Coronary artery (tissue), 2 donors: ENCODE measurements at regions not wholly inside any gene's neighbourhood (a gene's known extent, or its start where the extent isn't known, plus 50 kb on each side); places are given as distances from the start of the nearest gene placed in this dataset.
"Not testable (repeated sequence)": the region's sequence is repeated elsewhere in the genome, so short reads cannot be mapped to it uniquely, and the experiment has no call there.

Experiments used
- DNase-seq: peaks from one replicate; pipeline ENCODE4 v3.0.0-alpha.2; 2017; ENCODE audit warnings: low spot score
- H3K27ac ChIP-seq, 2 donors: fragments of 200-600 bp; sonication (generic); one replicate each; pipeline ENCODE4 v1.5.1; 2016 to 2019
- H3K4me3 ChIP-seq: fragments of 200-600 bp; sonication (generic); 2 replicates; pipeline ENCODE4 v1.5.1; 2016; ENCODE audit warnings: mild to moderate bottlenecking, moderate library complexity
- TF ChIP-seq, protein P1 (sequence below): fragments of 200-600 bp; sonication (generic); IDR thresholded peaks from one replicate; pipeline ENCODE4 v1.5.1; 2019; ENCODE audit warnings: antibody characterized with exemption

DNA sequence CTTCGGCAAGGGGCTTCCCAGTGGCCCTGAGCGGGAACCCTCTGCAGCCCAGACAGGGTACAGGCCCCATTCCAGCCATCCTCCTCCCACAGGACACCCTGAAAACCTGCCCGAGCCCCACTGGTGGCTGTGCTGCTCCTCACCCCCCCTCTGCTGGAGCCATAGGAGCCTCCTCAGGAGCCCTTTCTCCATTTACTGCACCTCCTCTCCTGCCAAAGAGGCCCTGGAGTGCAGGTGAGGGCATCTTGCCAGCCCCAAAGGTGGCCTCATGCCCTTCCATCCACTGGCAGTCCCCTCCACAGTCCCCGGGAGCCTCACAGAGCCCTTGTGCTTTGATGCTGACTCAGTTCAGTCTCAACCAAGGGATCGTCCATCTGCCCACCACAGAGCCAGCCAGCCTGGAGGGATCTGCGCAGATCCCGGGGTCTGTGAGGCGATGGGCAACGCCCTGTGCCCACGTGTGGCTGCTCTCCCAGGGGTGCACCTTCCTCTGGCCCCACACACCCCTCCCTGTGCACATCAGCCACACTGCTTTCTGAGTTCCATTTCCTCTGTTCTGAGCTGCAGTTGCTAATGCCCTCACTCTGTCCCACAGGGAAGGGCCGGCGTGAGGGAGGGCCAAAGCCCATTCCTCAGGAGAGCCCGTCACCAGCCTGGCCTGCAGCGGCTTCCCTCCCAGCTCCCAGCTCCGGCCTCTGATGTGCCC, 228.5 kb downstream of the DLL1 start:
- TF ChIP-seq, protein P1, sequence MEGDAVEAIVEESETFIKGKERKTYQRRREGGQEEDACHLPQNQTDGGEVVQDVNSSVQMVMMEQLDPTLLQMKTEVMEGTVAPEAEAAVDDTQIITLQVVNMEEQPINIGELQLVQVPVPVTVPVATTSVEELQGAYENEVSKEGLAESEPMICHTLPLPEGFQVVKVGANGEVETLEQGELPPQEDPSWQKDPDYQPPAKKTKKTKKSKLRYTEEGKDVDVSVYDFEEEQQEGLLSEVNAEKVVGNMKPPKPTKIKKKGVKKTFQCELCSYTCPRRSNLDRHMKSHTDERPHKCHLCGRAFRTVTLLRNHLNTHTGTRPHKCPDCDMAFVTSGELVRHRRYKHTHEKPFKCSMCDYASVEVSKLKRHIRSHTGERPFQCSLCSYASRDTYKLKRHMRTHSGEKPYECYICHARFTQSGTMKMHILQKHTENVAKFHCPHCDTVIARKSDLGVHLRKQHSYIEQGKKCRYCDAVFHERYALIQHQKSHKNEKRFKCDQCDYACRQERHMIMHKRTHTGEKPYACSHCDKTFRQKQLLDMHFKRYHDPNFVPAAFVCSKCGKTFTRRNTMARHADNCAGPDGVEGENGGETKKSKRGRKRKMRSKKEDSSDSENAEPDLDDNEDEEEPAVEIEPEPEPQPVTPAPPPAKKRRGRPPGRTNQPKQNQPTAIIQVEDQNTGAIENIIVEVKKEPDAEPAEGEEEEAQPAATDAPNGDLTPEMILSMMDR = no peak
- DNase-seq = peak; percentile 49
- Histone ChIP-seq H3K4me3 (no peak overlapping the region), H3K27ac (no peak overlapping the region)

- TF ChIP-seq, protein P1 = no peak
- DNase-seq = peak; percentile 64
- H3K27ac ChIP-seq = no peak overlapping the region
- no peak overlapping the region for H3K4me3 ChIP-seq
These were observed 231.9 kb downstream of the DLL1 start for GRCh38 chr6:170058878-170059485.

DNA sequence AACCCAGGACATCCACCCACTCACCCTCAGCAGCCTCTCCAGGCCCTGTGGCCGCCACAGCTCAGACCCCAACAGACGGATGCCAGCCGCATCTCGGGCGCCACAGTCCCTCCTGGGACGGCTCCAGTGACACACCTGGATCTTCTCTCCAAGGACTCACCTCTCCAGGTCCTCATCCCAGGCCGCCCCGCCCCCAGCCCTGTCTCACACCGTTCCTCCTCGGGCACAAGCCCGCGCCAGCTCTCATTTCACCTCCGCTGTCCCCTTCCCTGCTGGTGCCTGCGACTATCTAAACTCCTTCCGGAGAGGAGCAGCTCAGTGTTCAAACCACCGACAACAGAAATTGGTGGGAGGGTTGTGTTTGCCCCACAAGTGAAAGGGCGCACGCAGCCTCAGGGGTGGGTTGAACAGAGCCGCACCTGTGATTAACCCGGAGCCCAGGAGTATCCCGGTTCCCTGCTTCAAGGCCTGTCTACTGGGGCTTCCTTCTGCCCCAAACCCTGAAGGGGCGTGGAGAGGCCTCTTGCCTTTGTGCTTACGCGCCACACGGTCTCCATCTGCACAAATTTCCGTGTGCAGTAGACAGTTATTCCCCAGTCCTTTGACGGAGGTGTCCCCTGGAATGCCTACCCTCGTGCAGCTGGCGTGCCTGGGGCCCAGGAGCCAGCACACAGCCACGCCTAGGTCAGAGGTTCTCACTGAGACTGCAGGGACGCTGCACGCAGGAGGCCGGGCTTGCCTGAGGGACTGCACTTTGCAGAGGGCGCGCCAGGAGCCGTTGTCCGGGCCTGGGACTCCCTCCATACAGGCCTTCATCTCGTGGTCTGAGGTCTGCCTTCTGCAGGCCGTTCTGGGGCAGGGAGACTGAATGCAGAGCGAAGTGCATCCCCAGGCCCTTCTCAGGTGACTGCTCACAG, 232.7 kb downstream of the DLL1 start:
- DNase-seq = peak; percentile 66
- Histone ChIP-seq H3K4me3 (no peak overlapping the region), H3K27ac (no peak overlapping the region)
- TF ChIP-seq, protein P1 = no peak

GRCh38 chr6:170057034-170057734, 233.7 kb downstream of the DLL1 start:
- peak; percentile 50 for DNase-seq
- no peak overlapping the region for H3K27ac ChIP-seq
- no peak overlapping the region for H3K4me3 ChIP-seq
- TF ChIP-seq, protein P1 = no peak

DNA sequence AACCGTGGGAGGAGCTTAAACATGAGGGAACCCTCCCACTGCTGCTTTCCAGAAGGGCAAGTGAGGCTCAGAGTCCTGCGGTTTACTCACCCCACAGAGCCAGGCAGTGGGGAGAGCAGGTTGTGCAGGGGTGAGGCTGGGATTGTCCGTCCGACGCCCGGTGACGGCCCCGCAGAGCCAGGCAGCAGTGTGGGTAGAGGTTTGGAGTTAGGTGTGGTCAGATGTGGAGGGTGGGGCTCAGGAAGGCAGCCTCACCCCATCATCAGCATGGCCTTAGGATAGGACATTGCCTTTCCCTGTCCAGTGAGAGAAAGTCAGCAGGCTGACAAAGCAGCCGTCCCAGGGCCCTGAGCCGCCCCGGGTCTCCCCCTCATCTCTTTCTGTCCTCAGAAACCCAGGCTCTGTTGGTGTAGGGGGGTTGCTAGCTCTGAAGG, 234.6 kb downstream of the DLL1 start:
- Histone ChIP-seq H3K4me3 (no peak overlapping the region), H3K27ac (no peak overlapping the region)
- TF ChIP-seq, protein P1 = no peak
- peak; percentile 40 for DNase-seq

- not testable (repeated sequence) for H3K4me3 ChIP-seq, H3K27ac ChIP-seq
- peak; percentile 21 for DNase-seq
These were observed 235.1 kb downstream of the DLL1 start for GRCh38 chr6:170055797-170056196.
